ENCODE measurements at regions not wholly inside any gene's neighbourhood (a gene's known extent, or its start where the extent isn't known, plus 50 kb on each side); places are given as distances from the start of the nearest gene placed in this dataset.

- DNase-seq (ENCODE audit: low read depth in 3 of 3, low spot score in 1 of 3): no peak
Observed at GRCh38 chr1:239016337-239016736, 370.0 kb upstream of the CHRM3 start.

- DNase-seq (ENCODE audit: low read depth in 3 of 3, low spot score in 1 of 3): no peak
Observed at GRCh38 chr1:239011382-239011781, 375.0 kb upstream of the CHRM3 start.

- DNase-seq (ENCODE audit: low read depth in 3 of 3, low spot score in 1 of 3): no peak
Observed at GRCh38 chr1:239008568-239008967, 377.8 kb upstream of the CHRM3 start.

- no peak for DNase-seq (ENCODE audit: low read depth in 3 of 3, low spot score in 1 of 3)
Observed at GRCh38 chr1:239006276-239006675, 380.1 kb upstream of the CHRM3 start.

GRCh38 chr1:238999944-239000343 is 386.4 kb upstream of the CHRM3 start:
- DNase-seq (ENCODE audit: low read depth in 3 of 3, low spot score in 1 of 3): no peak

- DNase-seq (ENCODE audit: low read depth in 3 of 3, low spot score in 1 of 3): no peak
Observed at GRCh38 chr1:238998577-238998976, 387.8 kb upstream of the CHRM3 start.

GRCh38 chr1:238991765-238992495 is 394.4 kb upstream of the CHRM3 start:
- DNase-seq (ENCODE audit: low read depth in 3 of 3, low spot score in 1 of 3): no peak

- no peak for DNase-seq (ENCODE audit: low read depth in 3 of 3, low spot score in 1 of 3)
Observed at GRCh38 chr1:238985312-238985711, 401.1 kb upstream of the CHRM3 start.

- no peak for DNase-seq (ENCODE audit: low read depth in 3 of 3, low spot score in 1 of 3)
Observed at GRCh38 chr1:238982736-238983135, 403.6 kb upstream of the CHRM3 start.

- no peak for DNase-seq (ENCODE audit: low read depth in 3 of 3, low spot score in 1 of 3)
Observed at GRCh38 chr1:238981317-238981933, 404.9 kb upstream of the CHRM3 start.

- no peak for DNase-seq (ENCODE audit: low read depth in 3 of 3, low spot score in 1 of 3)
Observed at GRCh38 chr1:238980053-238980452, 406.3 kb upstream of the CHRM3 start.

- no peak for DNase-seq (ENCODE audit: low read depth in 3 of 3, low spot score in 1 of 3)
Observed at GRCh38 chr1:238964631-238965030, 421.7 kb upstream of the CHRM3 start.

- no peak for DNase-seq (ENCODE audit: low read depth in 3 of 3, low spot score in 1 of 3)
Observed at GRCh38 chr1:238962941-238963340, 423.4 kb upstream of the CHRM3 start.

- DNase-seq (ENCODE audit: low read depth in 3 of 3, low spot score in 1 of 3): no peak
Observed at GRCh38 chr1:238961790-238962189, 424.6 kb upstream of the CHRM3 start.

GRCh38 chr1:238960071-238960470 is 426.3 kb upstream of the CHRM3 start:
- DNase-seq (ENCODE audit: low read depth in 3 of 3, low spot score in 1 of 3): no peak

GRCh38 chr1:238955934-238956333 is 430.4 kb upstream of the CHRM3 start:
- no peak for DNase-seq (ENCODE audit: low read depth in 3 of 3, low spot score in 1 of 3)

GRCh38 chr1:238954865-238955264 is 431.5 kb upstream of the CHRM3 start:
- DNase-seq (ENCODE audit: low read depth in 3 of 3, low spot score in 1 of 3): no peak

GRCh38 chr1:238953448-238954010 is 432.8 kb upstream of the CHRM3 start:
- DNase-seq (ENCODE audit: low read depth in 3 of 3, low spot score in 1 of 3): no peak

GRCh38 chr1:238951809-238952208 is 434.6 kb upstream of the CHRM3 start:
- no peak for DNase-seq (ENCODE audit: low read depth in 3 of 3, low spot score in 1 of 3)

- no peak for DNase-seq (ENCODE audit: low read depth in 3 of 3, low spot score in 1 of 3)
Observed at GRCh38 chr1:238950784-238951183, 435.6 kb upstream of the CHRM3 start.

GRCh38 chr1:238950017-238950416 is 436.4 kb upstream of the CHRM3 start:
- DNase-seq (ENCODE audit: low read depth in 3 of 3, low spot score in 1 of 3): no peak

GRCh38 chr1:238944028-238944427 is 442.3 kb upstream of the CHRM3 start:
- DNase-seq (ENCODE audit: low read depth in 3 of 3, low spot score in 1 of 3): no peak

- no peak for DNase-seq (ENCODE audit: low read depth in 3 of 3, low spot score in 1 of 3)
Observed at GRCh38 chr1:238927899-238928298, 458.5 kb upstream of the CHRM3 start.

Data from stimulated activated CD4-positive, alpha-beta T cell treated with anti-CD3 and anti-CD28 coated beads, TNF-alpha, amount 100 ng/mL, for 1 hour (primary cell).